GM18519 (cell line): ENCODE measurements at regions not wholly inside any gene's neighbourhood (a gene's known extent, or its start where the extent isn't known, plus 50 kb on each side); places are given as distances from the start of the nearest gene placed in this dataset.
"Not testable (repeated sequence)": the region's sequence is repeated elsewhere in the genome, so short reads cannot be mapped to it uniquely, and the experiment has no call there.

Experiments used
- ATAC-seq: cut with Tn5 transposase; IDR thresholded peaks from one replicate; pipeline ENCODE4 v1.9.1; 2021; ENCODE audit warnings: mild to moderate bottlenecking, moderate library complexity; ENCODE audit not compliant: unreplicated experiment, low FRiP score

DNA sequence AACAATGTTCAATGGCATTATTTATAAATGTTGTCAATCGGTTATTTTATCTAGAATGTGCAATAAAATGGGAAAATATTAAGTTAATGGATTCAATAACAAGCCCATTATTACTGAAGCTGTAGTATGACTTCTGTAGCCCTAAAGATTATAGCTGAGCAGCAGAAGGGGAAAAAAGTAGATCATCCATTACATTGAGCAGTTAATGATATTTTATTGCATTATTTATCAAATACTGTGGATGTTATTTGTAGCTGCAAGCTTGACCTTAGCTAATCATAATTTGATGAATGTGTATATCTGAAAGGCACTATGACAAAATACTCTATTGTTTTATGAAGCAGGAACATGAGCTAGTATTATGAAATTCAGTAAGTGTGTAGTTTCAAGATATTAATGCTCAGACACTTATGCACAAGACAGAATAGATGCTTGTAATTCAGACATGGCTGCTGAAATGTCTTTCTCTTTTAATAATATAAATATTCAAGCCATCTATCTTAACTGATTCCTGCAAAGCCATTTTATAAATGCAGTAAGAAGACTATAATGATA is 131.5 kb upstream of the MGAT4C start:
- ATAC-seq: no peak

DNA sequence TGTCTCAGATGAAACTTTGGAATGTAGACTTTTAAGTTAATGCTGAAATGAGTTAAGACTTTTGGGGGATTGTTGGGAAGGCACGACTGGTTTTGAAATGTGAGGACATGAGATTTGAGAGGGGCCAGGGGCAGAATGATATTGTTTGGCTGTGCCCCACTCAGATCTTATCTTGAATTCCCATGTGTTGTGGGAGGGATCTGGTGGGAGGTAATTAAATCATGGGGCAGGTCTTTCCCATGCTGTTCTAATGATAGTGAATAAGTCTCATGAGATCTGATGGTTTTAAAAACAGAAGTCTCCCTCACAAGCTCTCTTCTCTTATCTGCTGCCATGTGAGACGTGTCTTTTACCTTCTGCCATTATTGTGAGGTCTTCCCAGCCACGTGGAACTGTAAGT is 127.6 kb upstream of the MGAT4C start:
- ATAC-seq: not testable (repeated sequence)

DNA sequence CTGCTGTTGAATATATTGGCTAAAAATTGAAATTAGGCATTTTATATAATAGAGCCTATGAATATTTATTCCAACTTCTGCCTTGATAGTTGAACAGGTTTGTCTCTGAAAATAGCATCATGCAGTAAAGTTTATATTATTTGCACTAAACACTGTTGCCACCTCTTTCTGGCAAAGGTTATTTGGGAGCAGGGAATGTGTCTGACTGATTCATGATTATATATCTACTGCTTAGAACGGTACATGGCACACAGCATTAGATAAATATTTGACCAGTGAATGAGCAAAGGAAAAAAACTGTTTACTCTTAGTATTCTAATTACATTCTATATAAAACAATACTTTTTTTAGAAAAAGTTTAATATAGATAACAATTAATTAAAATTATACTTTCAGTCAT is 123.1 kb upstream of the MGAT4C start:
- ATAC-seq: no peak

DNA sequence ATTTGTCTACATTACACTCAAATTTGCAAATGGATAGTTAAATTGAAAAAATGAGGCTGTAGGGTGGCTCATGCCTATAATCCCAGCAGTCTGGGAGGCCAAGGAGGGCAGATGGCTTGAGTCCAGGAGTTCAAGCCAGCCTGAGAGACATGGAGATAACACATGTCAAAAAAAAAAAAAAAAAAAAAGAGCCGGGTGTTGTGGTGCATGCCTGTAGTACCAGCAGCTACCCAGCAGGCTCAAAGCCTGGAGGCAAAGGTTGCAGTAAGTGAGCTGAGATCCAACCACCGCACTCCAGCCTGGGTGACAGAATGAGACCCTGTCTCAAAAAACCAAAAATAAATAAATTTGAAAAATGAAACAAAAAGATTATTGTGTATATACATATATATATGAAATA is 119.9 kb upstream of the MGAT4C start:
- no peak for ATAC-seq

DNA sequence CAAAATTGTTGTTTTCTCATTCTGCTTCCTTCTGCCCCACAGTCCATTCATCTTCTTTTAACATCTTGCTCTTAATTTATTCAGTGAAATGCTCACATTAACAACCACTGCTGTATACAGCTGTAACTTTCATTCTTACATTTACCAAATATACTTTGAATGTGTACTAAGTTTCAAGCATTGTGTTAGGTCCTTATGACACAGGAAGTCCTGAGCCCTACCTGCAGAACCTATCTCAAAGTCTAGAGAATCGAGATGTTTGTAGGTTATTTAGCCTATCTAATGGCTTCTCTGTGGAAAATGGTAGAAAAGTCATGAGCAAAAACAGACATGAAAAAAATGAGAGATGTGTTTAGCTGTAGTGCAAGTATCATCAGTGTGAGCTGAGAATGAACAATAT is 117.6 kb upstream of the MGAT4C start:
- ATAC-seq: no peak

DNA sequence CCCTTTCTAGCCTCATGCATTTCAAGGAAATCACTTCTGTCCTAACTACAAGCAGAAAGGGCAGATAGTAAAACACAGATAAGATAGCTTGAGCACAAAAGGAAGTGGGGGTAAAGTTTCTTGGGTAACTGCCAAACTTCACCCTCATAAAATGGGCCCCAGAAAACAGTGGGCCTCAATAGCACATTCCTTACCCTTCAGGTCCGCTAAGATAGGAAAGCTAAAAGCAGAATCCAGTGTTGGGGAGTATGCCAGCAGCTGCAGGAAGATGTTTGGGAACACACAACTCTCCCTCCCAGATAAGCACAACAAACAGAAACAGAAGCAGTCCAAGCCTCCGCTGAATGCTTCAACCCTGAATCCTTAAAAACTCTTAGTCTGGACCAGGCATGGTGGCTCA is 110.9 kb upstream of the MGAT4C start:
- ATAC-seq: no peak

DNA sequence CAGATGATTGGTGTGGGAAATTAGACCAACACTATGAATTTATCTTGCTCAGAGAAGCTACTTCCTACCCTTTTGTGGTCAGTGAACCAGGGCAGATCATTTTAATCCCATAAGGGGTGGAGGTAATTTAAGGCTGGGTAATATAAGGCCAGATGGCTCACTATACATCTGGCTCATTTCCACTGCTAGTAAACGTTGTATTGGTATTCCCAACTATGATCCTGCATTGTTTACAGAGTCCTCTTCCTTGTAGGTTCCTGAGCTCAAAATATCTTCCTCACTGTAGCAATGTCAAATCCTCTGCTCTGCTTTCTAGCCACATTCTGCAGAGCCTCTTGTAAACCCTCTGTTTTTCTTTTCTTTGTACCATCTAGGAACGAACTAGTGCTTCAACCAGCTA is 93.0 kb upstream of the MGAT4C start:
- ATAC-seq: no peak

DNA sequence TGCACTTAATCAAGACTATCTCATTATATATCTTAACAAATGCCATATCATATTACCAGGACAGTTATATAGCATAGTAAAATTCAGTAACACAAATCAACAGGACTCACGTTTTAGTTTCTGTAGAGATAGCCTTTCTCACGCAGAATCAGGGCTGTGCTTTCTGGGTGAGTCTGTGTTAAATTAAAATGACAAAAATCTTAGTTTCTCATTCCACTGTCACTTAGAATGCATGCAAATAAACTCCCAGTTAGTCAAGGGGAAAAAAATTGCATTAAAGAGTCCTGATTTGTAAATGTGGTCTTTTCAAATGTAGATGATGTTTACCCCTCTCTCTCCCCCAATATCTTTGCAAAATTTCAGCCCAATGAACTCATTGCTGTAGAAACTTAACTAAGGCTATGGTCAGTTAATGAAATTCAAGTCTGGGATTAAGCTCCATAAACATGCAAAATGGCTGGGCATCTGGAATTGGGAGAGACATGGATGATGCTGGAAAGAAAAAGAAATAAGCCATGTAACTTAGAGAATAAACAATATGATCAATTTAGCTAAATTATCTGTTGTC is 77.8 kb upstream of the MGAT4C start:
- ATAC-seq: no peak

DNA sequence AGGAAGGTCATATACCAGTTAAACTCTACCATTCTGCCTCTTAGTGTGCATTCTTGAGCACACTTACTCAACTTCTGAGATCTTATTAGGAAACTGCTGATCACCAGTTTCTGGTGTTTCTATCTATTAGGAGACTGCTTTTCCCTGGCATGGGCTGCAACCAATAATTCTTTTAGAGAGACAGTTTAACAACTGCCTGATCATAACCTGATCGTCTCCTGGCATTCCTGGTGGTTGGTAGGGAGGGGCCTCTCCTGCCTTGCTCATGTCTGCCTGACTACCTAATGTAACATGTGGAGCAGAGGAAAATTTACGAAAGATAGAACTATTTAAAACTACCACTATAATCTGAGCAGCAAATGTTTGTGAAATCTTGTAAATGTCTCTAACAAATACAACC is 75.3 kb upstream of the MGAT4C start:
- ATAC-seq: no peak

DNA sequence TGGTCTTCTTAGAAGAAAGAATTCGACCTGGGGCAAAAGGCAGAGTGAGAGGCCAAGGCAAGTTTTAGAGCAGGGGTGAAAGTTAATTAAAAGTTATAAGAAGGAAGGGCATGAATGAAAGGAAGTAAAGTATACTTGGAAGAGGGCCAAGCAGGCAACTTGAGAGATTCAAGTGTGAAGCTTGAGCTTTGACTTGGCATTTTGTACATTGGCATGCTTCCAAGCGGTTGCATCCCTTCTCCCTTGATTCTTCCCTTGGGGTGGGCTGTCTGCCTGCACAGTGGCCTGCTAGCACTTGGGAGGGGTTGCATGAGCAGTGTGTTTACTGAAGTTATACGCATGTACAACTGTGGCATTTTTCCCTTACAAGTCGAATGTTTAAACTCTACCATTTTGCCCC is 74.8 kb upstream of the MGAT4C start:
- ATAC-seq: no peak

DNA sequence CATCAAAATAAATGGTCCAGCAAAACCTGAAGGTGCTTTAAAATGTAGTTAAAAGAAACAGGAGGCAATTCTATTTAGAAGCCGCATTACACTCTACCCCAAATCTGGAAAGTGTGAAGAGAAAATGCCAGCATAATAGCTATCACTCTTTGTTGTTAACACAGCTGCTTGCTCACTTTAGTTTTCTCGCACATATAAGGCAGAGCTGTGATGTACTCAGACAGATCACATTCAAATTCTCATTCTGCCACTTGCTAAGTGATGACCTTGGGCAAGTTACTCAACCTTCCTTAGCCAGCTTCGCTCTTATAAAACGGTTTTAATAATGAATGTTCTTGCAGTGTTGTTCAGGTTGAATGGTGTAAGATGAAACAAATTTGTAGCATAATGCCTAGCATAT is 56.0 kb upstream of the MGAT4C start:
- ATAC-seq: no peak
